Breast epithelium (tissue), 4 donors: ENCODE measurements at regions not wholly inside any gene's neighbourhood (a gene's known extent, or its start where the extent isn't known, plus 50 kb on each side); places are given as distances from the start of the nearest gene placed in this dataset.
"Not testable (repeated sequence)": the region's sequence is repeated elsewhere in the genome, so short reads cannot be mapped to it uniquely, and the experiment has no call there.

Experiments used
- DNase-seq, 2 donors: peaks; one replicate each; pipeline ENCODE4 v3.0.0-alpha.2; 2019; ENCODE audit warnings: low spot score in 2 of 2
- H3K27ac ChIP-seq, 2 donors: fragments of 200-600 bp; sonication (generic) in 1 of 2; one replicate each; pipeline ENCODE4 v1.5.1; 2016 to 2019; ENCODE audit warnings: mild to moderate bottlenecking in 1 of 2
- H3K27me3 ChIP-seq, 2 donors: fragments of 200-600 bp; sonication (generic) in 1 of 2; one replicate each; pipeline versions ENCODE4 v1.5.1 to v1.6.0; 2017 to 2019; ENCODE audit warnings: control low read depth in 1 of 2, mild to moderate bottlenecking in 1 of 2
- H3K36me3 ChIP-seq: fragments of 200-600 bp; one replicate; pipeline ENCODE4 v1.5.1; 2019
- H3K4me1 ChIP-seq, 2 donors: fragments of 200-600 bp; sonication (generic); one replicate each; pipeline ENCODE4 v1.5.1; 2016 to 2019; ENCODE audit warnings: control low read depth in 1 of 2
- H3K4me3 ChIP-seq, 3 donors: fragments of 200-600 bp; sonication (generic); 1 replicate in 2 of 3; 2 replicates in 1 of 3; pipeline ENCODE4 v1.5.1; 2016 to 2019; ENCODE audit warnings: mild to moderate bottlenecking in 3 of 3, moderate library complexity in 2 of 3
- H3K9me3 ChIP-seq, 2 donors: fragments of 200-600 bp; sonication (generic) in 1 of 2; one replicate each; pipeline ENCODE4 v1.5.1; 2016 to 2019; ENCODE audit warnings: control low read depth in 1 of 2
- CTCF ChIP-seq, 3 donors: fragments of 450-650 bp; IDR thresholded peaks; one replicate each; pipeline ENCODE4 v1.5.1; 2016 to 2017; ENCODE audit warnings: antibody characterized with exemption in 3 of 3, mild to moderate bottlenecking in 3 of 3, moderate library complexity in 3 of 3
- POLR2A ChIP-seq: fragments of 450-650 bp; IDR thresholded peaks from one replicate; pipeline ENCODE4 v1.6.1; 2016; ENCODE audit warnings: antibody characterized with exemption, mild to moderate bottlenecking, moderate library complexity
- POLR2AphosphoS5 ChIP-seq, 3 donors: sonication (generic); formaldehyde crosslinking; IDR thresholded peaks; one replicate each; pipeline ENCODE4 v1.6.1; 2017; ENCODE audit warnings: antibody characterized with exemption in 3 of 3
- intact Hi-C: fragments of 100-400 bp; cut with DNase I; formaldehyde crosslinking; loops from one replicate; pipeline ENCODE4 v1.15.1; 2023; ENCODE audit warnings: low total_unique reads

- H3K9me3 ChIP-seq: peaks cover 0 to 10% of the 10 kb centered on the region in 2 donors
- H3K36me3 ChIP-seq: no peaks in the 10 kb centered on the region
- DNase-seq: no peak
- no peak overlapping the region for H3K4me3 ChIP-seq
- no peak for TF ChIP-seq POLR2AphosphoS5 (IDR thresholded peaks at IDR 0.05)
- no peak for TF ChIP-seq CTCF (IDR thresholded peaks at IDR 0.05)
- TF ChIP-seq POLR2A: no peak
- no peaks in the 10 kb centered on the region for H3K27me3 ChIP-seq
- H3K4me1 ChIP-seq: no peaks in the 10 kb centered on the region
- no peak overlapping the region for H3K27ac ChIP-seq
- intact Hi-C loops: no loop called here
Observed at GRCh38 chr7:83749495-83749894, 100.6 kb upstream of the SEMA3E start.

GRCh38 chr7:83739527-83739926, 90.6 kb upstream of the SEMA3E start:
- Histone ChIP-seq H3K27me3 (no peaks in the 10 kb centered on the region), H3K9me3 (no peaks in the 10 kb centered on the region), H3K27ac (no peak overlapping the region), H3K36me3 (no peaks in the 10 kb centered on the region), H3K4me3 (no peak overlapping the region), H3K4me1 (no peaks in the 10 kb centered on the region)
- intact Hi-C loops: no loop called here
- TF ChIP-seq CTCF (IDR thresholded peaks at IDR 0.05): no peak
- no peak for TF ChIP-seq POLR2A
- no peak for TF ChIP-seq POLR2AphosphoS5 (IDR thresholded peaks at IDR 0.05)
- DNase-seq: no peak

- TF ChIP-seq POLR2A (no peak), POLR2AphosphoS5 (IDR thresholded peaks at IDR 0.05) (no peak), CTCF (IDR thresholded peaks at IDR 0.05) (no peak)
- Histone ChIP-seq H3K4me1 (no peaks in the 10 kb centered on the region), H3K4me3 (no peak overlapping the region), H3K9me3 (no peaks in the 10 kb centered on the region), H3K36me3 (no peaks in the 10 kb centered on the region), H3K27me3 (no peaks in the 10 kb centered on the region), H3K27ac (no peak overlapping the region)
- intact Hi-C loops: no loop called here
- DNase-seq: no peak
Observed at GRCh38 chr7:83738291-83738835, 89.4 kb upstream of the SEMA3E start.

GRCh38 chr7:83732305-83732704, 83.4 kb upstream of the SEMA3E start:
- no peak for DNase-seq
- intact Hi-C loops: no loop called here

GRCh38 chr7:83731154-83731553, 82.2 kb upstream of the SEMA3E start:
- H3K27ac ChIP-seq: no peak overlapping the region
- no peaks in the 10 kb centered on the region for H3K36me3 ChIP-seq
- no peak overlapping the region for H3K4me3 ChIP-seq
- no peak for DNase-seq
- no peaks in the 10 kb centered on the region for H3K9me3 ChIP-seq
- no peaks in the 10 kb centered on the region for H3K4me1 ChIP-seq
- TF ChIP-seq POLR2AphosphoS5 (IDR thresholded peaks at IDR 0.05): no peak
- H3K27me3 ChIP-seq: no peaks in the 10 kb centered on the region
- intact Hi-C loops: no loop called here

More at GRCh38 chr7:83732305-83732704, 83.4 kb upstream of the SEMA3E start:
- Histone ChIP-seq H3K9me3 (no peaks in the 10 kb centered on the region), H3K27me3 (no peaks in the 10 kb centered on the region), H3K4me1 (no peaks in the 10 kb centered on the region), H3K27ac (no peak overlapping the region), H3K36me3 (no peaks in the 10 kb centered on the region), H3K4me3 (no peak overlapping the region)
- TF ChIP-seq CTCF (IDR thresholded peaks at IDR 0.05) (no peak), POLR2AphosphoS5 (IDR thresholded peaks at IDR 0.05) (no peak), POLR2A (no peak)

GRCh38 chr7:83716923-83717322, 68.0 kb upstream of the SEMA3E start:
- intact Hi-C loops, H3K27ac ChIP-seq, H3K4me3 ChIP-seq, H3K4me1 ChIP-seq, H3K27me3 ChIP-seq, DNase-seq, H3K36me3 ChIP-seq: not testable (repeated sequence)
- peaks cover 0 to 14% of the 10 kb centered on the region in 2 donors for H3K9me3 ChIP-seq
